ENCODE measurements at regions not wholly inside any gene's neighbourhood (a gene's known extent, or its start where the extent isn't known, plus 50 kb on each side); places are given as distances from the start of the nearest gene placed in this dataset.

- TF ChIP-seq GMEB1 (CRISPR knock-in tag; IDR thresholded peaks at IDR 0.05; ENCODE audit: borderline replicate concordance) (no peak), ATAD3A (CRISPR knock-in tag; IDR thresholded peaks at IDR 0.05) (no peak), CREB3 (CRISPR knock-in tag; IDR thresholded peaks at IDR 0.05) (no peak), MZF1 (CRISPR knock-in tag; IDR thresholded peaks at IDR 0.05; ENCODE audit: borderline replicate concordance) (no peak), IKZF1 (IDR thresholded peaks at IDR 0.05) (no peak), FOXO1 (CRISPR knock-in tag; IDR thresholded peaks at IDR 0.05) (peak; percentile 59), ZNF773 (CRISPR knock-in tag; IDR thresholded peaks at IDR 0.05; ENCODE audit: borderline replicate concordance) (no peak), ZEB1 (IDR thresholded peaks at IDR 0.05; ENCODE audit: insufficient replicate concordance, low read depth) (peak; percentile 65), ZNF263 (CRISPR knock-in tag; IDR thresholded peaks at IDR 0.05) (peak; percentile 84), ZMAT3 (CRISPR knock-in tag; conservative IDR thresholded peaks at IDR 0.05) (no peak), ZNF75D (CRISPR knock-in tag; IDR thresholded peaks at IDR 0.05; ENCODE audit: borderline replicate concordance) (no peak), ZNF891 (CRISPR knock-in tag; IDR thresholded peaks at IDR 0.05) (peak; percentile 80), MXD1 (CRISPR knock-in tag; IDR thresholded peaks at IDR 0.05) (no peak), ZNF713 (CRISPR knock-in tag; IDR thresholded peaks at IDR 0.05) (no peak), CHD4 (IDR thresholded peaks at IDR 0.05; ENCODE audit: borderline replicate concordance, low read length) (no peak), NCOR1 (IDR thresholded peaks at IDR 0.05; ENCODE audit: borderline replicate concordance, low read length) (peak; percentile 54; the same call in 1 of the 2 replicates), HNRNPK (IDR thresholded peaks at IDR 0.05; ENCODE audit: low read depth, low read length, poor library complexity, severe bottlenecking) (no peak), ZNF33B (CRISPR knock-in tag; IDR thresholded peaks at IDR 0.05) (no peak; the same call in 1 of the 2 replicates), CCDC6 (CRISPR knock-in tag; IDR thresholded peaks at IDR 0.05) (peak; percentile 41; the same call in 1 of the 2 replicates), HOXA5 (CRISPR knock-in tag; IDR thresholded peaks at IDR 0.05) (no peak), HNF1A (IDR thresholded peaks at IDR 0.05; ENCODE audit: low read depth) (no peak), HNF1A (CRISPR knock-in tag; IDR thresholded peaks at IDR 0.05; ENCODE audit: borderline replicate concordance) (peak; percentile 16; the same call in 1 of the 2 replicates), SNAI1 (CRISPR knock-in tag; IDR thresholded peaks at IDR 0.05; ENCODE audit: borderline replicate concordance) (no peak)
Observed at GRCh38 chr2:20525041-20526035, 78.5 kb downstream of the RHOB start (continued).

Data from HepG2 (cell line).